ENCODE measurements at regions not wholly inside any gene's neighbourhood (a gene's known extent, or its start where the extent isn't known, plus 50 kb on each side); places are given as distances from the start of the nearest gene placed in this dataset.

GRCh38 chr5:108578791-108579190 is 168.9 kb upstream of the FER start:
- ChIA-PET POLR2A (no interaction called here), CTCF (no interaction called here)
- no peak for DNase-seq (ENCODE audit: low read depth)
- Histone ChIP-seq H3K36me3 (ENCODE audit: control insufficient read depth, insufficient read depth, low read length) (no peaks in the 10 kb centered on the region), H3K27me3 (ENCODE audit: control insufficient read depth, insufficient read depth, low read length) (no peaks in the 10 kb centered on the region), H3K4me3 (ENCODE audit: low read depth, low read length) (no peak overlapping the region)
- TF ChIP-seq, protein P1, sequence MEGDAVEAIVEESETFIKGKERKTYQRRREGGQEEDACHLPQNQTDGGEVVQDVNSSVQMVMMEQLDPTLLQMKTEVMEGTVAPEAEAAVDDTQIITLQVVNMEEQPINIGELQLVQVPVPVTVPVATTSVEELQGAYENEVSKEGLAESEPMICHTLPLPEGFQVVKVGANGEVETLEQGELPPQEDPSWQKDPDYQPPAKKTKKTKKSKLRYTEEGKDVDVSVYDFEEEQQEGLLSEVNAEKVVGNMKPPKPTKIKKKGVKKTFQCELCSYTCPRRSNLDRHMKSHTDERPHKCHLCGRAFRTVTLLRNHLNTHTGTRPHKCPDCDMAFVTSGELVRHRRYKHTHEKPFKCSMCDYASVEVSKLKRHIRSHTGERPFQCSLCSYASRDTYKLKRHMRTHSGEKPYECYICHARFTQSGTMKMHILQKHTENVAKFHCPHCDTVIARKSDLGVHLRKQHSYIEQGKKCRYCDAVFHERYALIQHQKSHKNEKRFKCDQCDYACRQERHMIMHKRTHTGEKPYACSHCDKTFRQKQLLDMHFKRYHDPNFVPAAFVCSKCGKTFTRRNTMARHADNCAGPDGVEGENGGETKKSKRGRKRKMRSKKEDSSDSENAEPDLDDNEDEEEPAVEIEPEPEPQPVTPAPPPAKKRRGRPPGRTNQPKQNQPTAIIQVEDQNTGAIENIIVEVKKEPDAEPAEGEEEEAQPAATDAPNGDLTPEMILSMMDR (IDR thresholded peaks at IDR 0.05; ENCODE audit: insufficient read depth, low read depth, low read length), result no peak

- no peaks in the 10 kb centered on the region for H3K27me3 ChIP-seq (ENCODE audit: control insufficient read depth, insufficient read depth, low read length)
- POLR2A ChIA-PET, result no interaction called here
- no peak overlapping the region for H3K4me3 ChIP-seq (ENCODE audit: low read depth, low read length)
- H3K36me3 ChIP-seq (ENCODE audit: control insufficient read depth, insufficient read depth, low read length), result no peaks in the 10 kb centered on the region
- DNase-seq (ENCODE audit: low read depth), result no peak
- CTCF ChIA-PET, result no interaction called here
- TF ChIP-seq, protein P1 (IDR thresholded peaks at IDR 0.05; ENCODE audit: insufficient read depth, low read depth, low read length), result no peak
Observed at GRCh38 chr5:108567429-108567828, 180.3 kb upstream of the FER start.

DNA sequence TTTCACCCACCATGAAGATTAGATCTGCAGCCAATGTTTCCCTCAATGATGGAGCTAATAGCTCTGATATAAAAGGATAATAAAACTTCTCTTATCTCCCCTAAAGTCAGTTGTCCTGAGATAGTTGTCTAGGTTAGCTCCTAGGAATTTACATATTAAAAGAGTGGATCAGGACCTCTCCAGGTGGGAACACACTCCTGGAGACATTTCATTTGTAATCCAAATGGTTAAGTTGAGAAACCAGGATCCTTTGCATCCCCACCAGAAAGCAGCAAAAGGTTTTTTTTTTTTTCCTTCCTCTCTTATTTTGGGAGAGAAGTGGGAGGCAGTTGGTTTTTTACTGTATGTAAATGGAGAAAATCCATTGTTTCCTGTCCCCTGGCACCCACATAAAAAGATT is 182.5 kb upstream of the FBXL17 start:
- Histone ChIP-seq H3K4me3 (ENCODE audit: low read depth, low read length) (no peak overlapping the region), H3K36me3 (ENCODE audit: control insufficient read depth, insufficient read depth, low read length) (no peaks in the 10 kb centered on the region), H3K27me3 (ENCODE audit: control insufficient read depth, insufficient read depth, low read length) (no peaks in the 10 kb centered on the region)
- CTCF ChIA-PET, result no interaction called here
- TF ChIP-seq, protein P1 (IDR thresholded peaks at IDR 0.05; ENCODE audit: insufficient read depth, low read depth, low read length), result no peak
- no peak for DNase-seq (ENCODE audit: low read depth)
- POLR2A ChIA-PET, result no interaction called here

- POLR2A ChIA-PET, result no interaction called here
- TF ChIP-seq, protein P1 (IDR thresholded peaks at IDR 0.05; ENCODE audit: insufficient read depth, low read depth, low read length), result no peak
- Histone ChIP-seq H3K27me3 (ENCODE audit: control insufficient read depth, insufficient read depth, low read length) (no peaks in the 10 kb centered on the region), H3K4me3 (ENCODE audit: low read depth, low read length) (no peak overlapping the region), H3K36me3 (ENCODE audit: control insufficient read depth, insufficient read depth, low read length) (no peaks in the 10 kb centered on the region)
- CTCF ChIA-PET, result no interaction called here
- DNase-seq (ENCODE audit: low read depth), result no peak
Observed at GRCh38 chr5:108562205-108562454, 180.2 kb upstream of the FBXL17 start.

GRCh38 chr5:108561416-108562204 is 179.7 kb upstream of the FBXL17 start:
- POLR2A ChIA-PET, result no interaction called here
- Histone ChIP-seq H3K4me3 (ENCODE audit: low read depth, low read length) (no peak overlapping the region), H3K36me3 (ENCODE audit: control insufficient read depth, insufficient read depth, low read length) (no peaks in the 10 kb centered on the region), H3K27me3 (ENCODE audit: control insufficient read depth, insufficient read depth, low read length) (no peaks in the 10 kb centered on the region)
- TF ChIP-seq, protein P1 (IDR thresholded peaks at IDR 0.05; ENCODE audit: insufficient read depth, low read depth, low read length), result no peak
- DNase-seq (ENCODE audit: low read depth), result no peak
- CTCF ChIA-PET, result no interaction called here
